ENCODE measurements at regions not wholly inside any gene's neighbourhood (a gene's known extent, or its start where the extent isn't known, plus 50 kb on each side); places are given as distances from the start of the nearest gene placed in this dataset.
"Not testable (repeated sequence)": the region's sequence is repeated elsewhere in the genome, so short reads cannot be mapped to it uniquely, and the experiment has no call there.

- no peak for DNase-seq (ENCODE audit: low spot score in 2 of 2)
- Mint-ChIP-seq H3K9me3 (peaks cover 30% of the 10 kb centered on the region), H3K4me3 (no peak overlapping the region), H3K27me3 (no peaks in the 10 kb centered on the region), H3K27ac (ENCODE audit: low read depth) (no peak overlapping the region), H3K36me3 (ENCODE audit: insufficient read depth) (peaks cover 2% of the 10 kb centered on the region), H3K4me1 (no peaks in the 10 kb centered on the region)
- ATAC-seq (replicated peaks; ENCODE audit: extremely low read depth, poor library complexity, severe bottlenecking), result no peak
These were observed 1752.9 kb upstream of the CELF4 start for GRCh38 chr18:39318462-39318861.

- no peak for ATAC-seq (replicated peaks; ENCODE audit: extremely low read depth, poor library complexity, severe bottlenecking)
- Mint-ChIP-seq H3K27ac (ENCODE audit: low read depth) (no peak overlapping the region), H3K27me3 (no peaks in the 10 kb centered on the region), H3K4me3 (no peak overlapping the region), H3K4me1 (no peaks in the 10 kb centered on the region), H3K36me3 (ENCODE audit: insufficient read depth) (peaks cover 2% of the 10 kb centered on the region), H3K9me3 (peaks cover 29% of the 10 kb centered on the region)
- DNase-seq (ENCODE audit: low spot score in 2 of 2), result no peak
These were observed 1752.4 kb upstream of the CELF4 start for GRCh38 chr18:39318008-39318407.

GRCh38 chr18:39314595-39314994 lies 1749.0 kb upstream of the CELF4 start:
- DNase-seq (ENCODE audit: low spot score in 2 of 2) (no peak), ATAC-seq (replicated peaks; ENCODE audit: extremely low read depth, poor library complexity, severe bottlenecking) (no peak)
- peaks cover 2% of the 10 kb centered on the region for H3K36me3 Mint-ChIP-seq (ENCODE audit: insufficient read depth)
- H3K9me3 Mint-ChIP-seq, result peaks cover 20% of the 10 kb centered on the region
- no peaks in the 10 kb centered on the region for H3K27me3 Mint-ChIP-seq
- H3K4me3 Mint-ChIP-seq, result no peak overlapping the region
- H3K4me1 Mint-ChIP-seq, result no peaks in the 10 kb centered on the region
- no peak overlapping the region for H3K27ac Mint-ChIP-seq (ENCODE audit: low read depth)

- no peaks in the 10 kb centered on the region for H3K4me1 Mint-ChIP-seq
- DNase-seq (ENCODE audit: low spot score in 2 of 2) (no peak), ATAC-seq (replicated peaks; ENCODE audit: extremely low read depth, poor library complexity, severe bottlenecking) (no peak)
- H3K9me3 Mint-ChIP-seq, result peaks cover 20% of the 10 kb centered on the region
- no peak overlapping the region for H3K27ac Mint-ChIP-seq (ENCODE audit: low read depth)
- H3K36me3 Mint-ChIP-seq (ENCODE audit: insufficient read depth), result peaks cover 2% of the 10 kb centered on the region
- H3K27me3 Mint-ChIP-seq, result no peaks in the 10 kb centered on the region
- H3K4me3 Mint-ChIP-seq, result no peak overlapping the region
These were observed 1748.4 kb upstream of the CELF4 start for GRCh38 chr18:39313992-39314391.

GRCh38 chr18:39311111-39311712 lies 1745.6 kb upstream of the CELF4 start:
- peaks cover 29% of the 10 kb centered on the region for H3K9me3 Mint-ChIP-seq
- DNase-seq (ENCODE audit: low spot score in 2 of 2) (no peak), ATAC-seq (replicated peaks; ENCODE audit: extremely low read depth, poor library complexity, severe bottlenecking) (no peak)
- no peaks in the 10 kb centered on the region for H3K4me1 Mint-ChIP-seq
- peaks cover 2% of the 10 kb centered on the region for H3K36me3 Mint-ChIP-seq (ENCODE audit: insufficient read depth)
- H3K4me3 Mint-ChIP-seq, result no peak overlapping the region
- H3K27me3 Mint-ChIP-seq, result no peaks in the 10 kb centered on the region
- no peak overlapping the region for H3K27ac Mint-ChIP-seq (ENCODE audit: low read depth)

- H3K4me1 Mint-ChIP-seq; H3K4me3 Mint-ChIP-seq; H3K27me3 Mint-ChIP-seq; ATAC-seq (replicated peaks; ENCODE audit: extremely low read depth, poor library complexity, severe bottlenecking); H3K27ac Mint-ChIP-seq (ENCODE audit: low read depth); DNase-seq (ENCODE audit: low spot score in 2 of 2); H3K36me3 Mint-ChIP-seq (ENCODE audit: insufficient read depth): not testable (repeated sequence)
- peaks cover 20% of the 10 kb centered on the region for H3K9me3 Mint-ChIP-seq
These were observed 1743.4 kb upstream of the CELF4 start for GRCh38 chr18:39308931-39309521.

GRCh38 chr18:39305766-39306165 lies 1740.2 kb upstream of the CELF4 start:
- Mint-ChIP-seq H3K27ac (ENCODE audit: low read depth) (no peak overlapping the region), H3K36me3 (ENCODE audit: insufficient read depth) (no peaks in the 10 kb centered on the region), H3K4me3 (no peak overlapping the region), H3K9me3 (peaks cover 18% of the 10 kb centered on the region), H3K4me1 (no peaks in the 10 kb centered on the region), H3K27me3 (no peaks in the 10 kb centered on the region)
- DNase-seq (ENCODE audit: low spot score in 2 of 2) (no peak), ATAC-seq (replicated peaks; ENCODE audit: extremely low read depth, poor library complexity, severe bottlenecking) (no peak)

GRCh38 chr18:39302481-39302880 lies 1736.9 kb upstream of the CELF4 start:
- Mint-ChIP-seq H3K4me3 (no peak overlapping the region), H3K27ac (ENCODE audit: low read depth) (no peak overlapping the region), H3K27me3 (no peaks in the 10 kb centered on the region), H3K9me3 (peaks cover 12% of the 10 kb centered on the region), H3K36me3 (ENCODE audit: insufficient read depth) (no peaks in the 10 kb centered on the region), H3K4me1 (no peaks in the 10 kb centered on the region)
- DNase-seq (ENCODE audit: low spot score in 2 of 2) (no peak), ATAC-seq (replicated peaks; ENCODE audit: extremely low read depth, poor library complexity, severe bottlenecking) (no peak)

- H3K36me3 Mint-ChIP-seq (ENCODE audit: insufficient read depth), result no peaks in the 10 kb centered on the region
- no peaks in the 10 kb centered on the region for H3K4me1 Mint-ChIP-seq
- no peak overlapping the region for H3K4me3 Mint-ChIP-seq
These were observed 1733.6 kb upstream of the CELF4 start for GRCh38 chr18:39299152-39299551.

GRCh38 chr18:39297225-39297624 lies 1731.6 kb upstream of the CELF4 start:
- H3K4me1 Mint-ChIP-seq, result no peaks in the 10 kb centered on the region
- ATAC-seq (replicated peaks; ENCODE audit: extremely low read depth, poor library complexity, severe bottlenecking), result no peak
- no peak overlapping the region for H3K4me3 Mint-ChIP-seq
- no peaks in the 10 kb centered on the region for H3K27me3 Mint-ChIP-seq
- no peaks in the 10 kb centered on the region for H3K36me3 Mint-ChIP-seq (ENCODE audit: insufficient read depth)
- DNase-seq (ENCODE audit: low spot score in 2 of 2), result no peak
- H3K27ac Mint-ChIP-seq (ENCODE audit: low read depth), result no peak overlapping the region
- peaks cover 10% of the 10 kb centered on the region for H3K9me3 Mint-ChIP-seq

More at GRCh38 chr18:39299152-39299551, 1733.6 kb upstream of the CELF4 start:
- DNase-seq (ENCODE audit: low spot score in 2 of 2) (no peak), ATAC-seq (replicated peaks; ENCODE audit: extremely low read depth, poor library complexity, severe bottlenecking) (no peak)
- H3K27ac Mint-ChIP-seq (ENCODE audit: low read depth), result no peak overlapping the region
- no peaks in the 10 kb centered on the region for H3K27me3 Mint-ChIP-seq
- peaks cover 9% of the 10 kb centered on the region for H3K9me3 Mint-ChIP-seq

- ATAC-seq (replicated peaks; ENCODE audit: extremely low read depth, poor library complexity, severe bottlenecking), result no peak
- no peaks in the 10 kb centered on the region for H3K36me3 Mint-ChIP-seq (ENCODE audit: insufficient read depth)
- H3K4me3 Mint-ChIP-seq, result no peak overlapping the region
- no peak for DNase-seq (ENCODE audit: low spot score in 2 of 2)
- no peaks in the 10 kb centered on the region for H3K27me3 Mint-ChIP-seq
- peaks cover 10% of the 10 kb centered on the region for H3K9me3 Mint-ChIP-seq
- H3K27ac Mint-ChIP-seq (ENCODE audit: low read depth), result no peak overlapping the region
- no peaks in the 10 kb centered on the region for H3K4me1 Mint-ChIP-seq
These were observed 1730.8 kb upstream of the CELF4 start for GRCh38 chr18:39296293-39296888.

GRCh38 chr18:39276764-39277163 lies 1711.2 kb upstream of the CELF4 start:
- Mint-ChIP-seq H3K27me3 (no peaks in the 10 kb centered on the region), H3K9me3 (peaks cover 41% of the 10 kb centered on the region), H3K4me1 (no peaks in the 10 kb centered on the region), H3K4me3 (no peak overlapping the region), H3K36me3 (ENCODE audit: insufficient read depth) (peaks cover 2% of the 10 kb centered on the region), H3K27ac (ENCODE audit: low read depth) (no peak overlapping the region)
- ATAC-seq (replicated peaks; ENCODE audit: extremely low read depth, poor library complexity, severe bottlenecking) (no peak), DNase-seq (ENCODE audit: low spot score in 2 of 2) (no peak)

GRCh38 chr18:39274535-39274934 lies 1708.9 kb upstream of the CELF4 start:
- Mint-ChIP-seq H3K4me3 (no peak overlapping the region), H3K27me3 (no peaks in the 10 kb centered on the region), H3K9me3 (peaks cover 41% of the 10 kb centered on the region), H3K4me1 (no peaks in the 10 kb centered on the region), H3K27ac (ENCODE audit: low read depth) (no peak overlapping the region), H3K36me3 (ENCODE audit: insufficient read depth) (no peaks in the 10 kb centered on the region)
- ATAC-seq (replicated peaks; ENCODE audit: extremely low read depth, poor library complexity, severe bottlenecking) (no peak), DNase-seq (ENCODE audit: low spot score in 2 of 2) (no peak)

Measured in central memory CD8-positive, alpha-beta T cell (primary cell).